ENCODE measurements at regions not wholly inside any gene's neighbourhood (a gene's known extent, or its start where the extent isn't known, plus 50 kb on each side); places are given as distances from the start of the nearest gene placed in this dataset.

GRCh38 chr5:2997179-2997578, 245.7 kb upstream of the IRX2 start:
- H3K4me2 ChIP-seq (ENCODE audit: insufficient read depth, low read length), result no peak overlapping the region
- no peak overlapping the region for H3K9ac ChIP-seq (ENCODE audit: low read depth, low read length)
- H2AFZ ChIP-seq (ENCODE audit: low read depth, low read length), result no peak overlapping the region
- H3K36me3 ChIP-seq (ENCODE audit: insufficient read depth, low read length), result no peaks in the 10 kb centered on the region
- no peaks in the 10 kb centered on the region for H3K4me1 ChIP-seq (ENCODE audit: insufficient read depth, low read length)
- no peaks in the 10 kb centered on the region for H3K79me2 ChIP-seq (ENCODE audit: insufficient read depth, low read length)
- no peak overlapping the region for H3K27ac ChIP-seq (ENCODE audit: low read length)
- ATAC-seq (ENCODE audit: insufficient read depth, low read depth) (no peak), DNase-seq (no peak)
- H3K4me3 ChIP-seq (ENCODE audit: low read depth in 1 of 2, low read length in 2 of 2), result no peak overlapping the region
- TF ChIP-seq CTCF (IDR thresholded peaks at IDR 0.05; ENCODE audit: borderline replicate concordance, extremely low read depth, low read length, poor library complexity, severe bottlenecking) (no peak), EZH2 (IDR thresholded peaks at IDR 0.05; ENCODE audit: borderline replicate concordance, low read depth, low read length, severe bottlenecking) (no peak)
- H3K27me3 ChIP-seq (ENCODE audit: insufficient read depth, low read length, poor library complexity), result no peaks in the 10 kb centered on the region
- H3K9me3 ChIP-seq (ENCODE audit: insufficient read depth, low read length, severe bottlenecking), result no peaks in the 10 kb centered on the region
- no peaks in the 10 kb centered on the region for H4K20me1 ChIP-seq (ENCODE audit: insufficient read depth, low read length)

- Histone ChIP-seq H3K9ac (ENCODE audit: low read depth, low read length) (no peak overlapping the region), H3K4me3 (ENCODE audit: low read depth in 1 of 2, low read length in 2 of 2) (no peak overlapping the region), H3K36me3 (ENCODE audit: insufficient read depth, low read length) (no peaks in the 10 kb centered on the region), H3K79me2 (ENCODE audit: insufficient read depth, low read length) (no peaks in the 10 kb centered on the region), H3K27me3 (ENCODE audit: insufficient read depth, low read length, poor library complexity) (no peaks in the 10 kb centered on the region), H3K4me1 (ENCODE audit: insufficient read depth, low read length) (no peaks in the 10 kb centered on the region), H3K27ac (ENCODE audit: low read length) (no peak overlapping the region), H3K9me3 (ENCODE audit: insufficient read depth, low read length, severe bottlenecking) (no peaks in the 10 kb centered on the region), H2AFZ (ENCODE audit: low read depth, low read length) (no peak overlapping the region), H3K4me2 (ENCODE audit: insufficient read depth, low read length) (no peak overlapping the region), H4K20me1 (ENCODE audit: insufficient read depth, low read length) (no peaks in the 10 kb centered on the region)
- TF ChIP-seq CTCF (IDR thresholded peaks at IDR 0.05; ENCODE audit: borderline replicate concordance, extremely low read depth, low read length, poor library complexity, severe bottlenecking) (no peak), EZH2 (IDR thresholded peaks at IDR 0.05; ENCODE audit: borderline replicate concordance, low read depth, low read length, severe bottlenecking) (no peak)
- ATAC-seq (ENCODE audit: insufficient read depth, low read depth), result no peak
- no peak for DNase-seq
Measured at GRCh38 chr5:2996687-2997086, 245.2 kb upstream of the IRX2 start.

DNA sequence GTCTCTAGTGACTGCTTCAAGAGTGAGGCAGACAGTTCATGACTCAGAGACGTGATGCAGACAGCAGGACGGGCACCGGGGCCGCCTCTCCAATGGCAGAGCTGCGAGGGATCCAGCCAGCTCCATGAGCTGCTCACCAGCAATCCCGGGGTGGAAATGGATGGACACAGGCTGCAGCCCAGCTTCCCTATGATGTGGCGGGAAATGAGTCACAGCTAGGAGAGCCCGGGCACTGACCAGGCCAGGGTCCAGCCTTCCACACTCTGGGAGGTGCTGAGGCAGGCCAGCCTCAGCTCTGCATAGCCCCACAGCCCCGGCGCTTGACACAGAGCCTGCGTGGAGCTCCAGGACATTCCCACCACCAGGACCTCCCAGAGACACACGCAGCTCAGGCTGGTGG, 244.8 kb upstream of the IRX2 start:
- no peaks in the 10 kb centered on the region for H3K27me3 ChIP-seq (ENCODE audit: insufficient read depth, low read length, poor library complexity)
- no peak overlapping the region for H3K27ac ChIP-seq (ENCODE audit: low read length)
- no peaks in the 10 kb centered on the region for H3K9me3 ChIP-seq (ENCODE audit: insufficient read depth, low read length, severe bottlenecking)
- H4K20me1 ChIP-seq (ENCODE audit: insufficient read depth, low read length), result no peaks in the 10 kb centered on the region
- no peak overlapping the region for H2AFZ ChIP-seq (ENCODE audit: low read depth, low read length)
- H3K4me2 ChIP-seq (ENCODE audit: insufficient read depth, low read length), result no peak overlapping the region
- no peak for ATAC-seq (ENCODE audit: insufficient read depth, low read depth)
- H3K79me2 ChIP-seq (ENCODE audit: insufficient read depth, low read length), result no peaks in the 10 kb centered on the region
- no peaks in the 10 kb centered on the region for H3K4me1 ChIP-seq (ENCODE audit: insufficient read depth, low read length)
- DNase-seq, result no peak
- no peaks in the 10 kb centered on the region for H3K36me3 ChIP-seq (ENCODE audit: insufficient read depth, low read length)
- TF ChIP-seq EZH2 (IDR thresholded peaks at IDR 0.05; ENCODE audit: borderline replicate concordance, low read depth, low read length, severe bottlenecking) (no peak), CTCF (IDR thresholded peaks at IDR 0.05; ENCODE audit: borderline replicate concordance, extremely low read depth, low read length, poor library complexity, severe bottlenecking) (no peak)
- no peak overlapping the region for H3K4me3 ChIP-seq (ENCODE audit: low read depth in 1 of 2, low read length in 2 of 2)
- no peak overlapping the region for H3K9ac ChIP-seq (ENCODE audit: low read depth, low read length)

DNA sequence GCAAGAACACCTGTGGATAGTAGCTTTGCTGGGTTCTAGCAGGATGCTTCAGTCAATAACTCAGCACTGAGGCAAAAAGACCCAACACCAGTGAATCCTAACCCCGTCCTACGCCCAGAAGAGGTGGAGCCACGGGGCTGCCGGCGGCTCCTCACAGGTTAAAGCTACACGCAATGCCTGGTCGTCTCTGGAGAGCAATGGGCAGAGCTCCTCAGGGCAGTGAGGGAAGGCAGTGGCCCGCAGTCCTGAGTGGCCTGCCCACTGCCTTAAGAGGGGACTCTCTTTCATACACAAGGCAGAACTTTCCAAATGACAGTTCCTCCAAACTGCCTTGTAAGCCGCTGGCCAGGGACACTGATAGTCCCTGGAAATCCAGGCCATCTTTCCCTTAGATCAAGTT, 244.2 kb upstream of the IRX2 start:
- Histone ChIP-seq H3K4me3 (ENCODE audit: low read depth in 1 of 2, low read length in 2 of 2) (no peak overlapping the region), H3K27ac (ENCODE audit: low read length) (no peak overlapping the region), H3K4me2 (ENCODE audit: insufficient read depth, low read length) (no peak overlapping the region), H3K27me3 (ENCODE audit: insufficient read depth, low read length, poor library complexity) (no peaks in the 10 kb centered on the region), H4K20me1 (ENCODE audit: insufficient read depth, low read length) (no peaks in the 10 kb centered on the region), H3K9me3 (ENCODE audit: insufficient read depth, low read length, severe bottlenecking) (no peaks in the 10 kb centered on the region), H3K9ac (ENCODE audit: low read depth, low read length) (no peak overlapping the region), H3K36me3 (ENCODE audit: insufficient read depth, low read length) (no peaks in the 10 kb centered on the region), H2AFZ (ENCODE audit: low read depth, low read length) (no peak overlapping the region), H3K79me2 (ENCODE audit: insufficient read depth, low read length) (no peaks in the 10 kb centered on the region), H3K4me1 (ENCODE audit: insufficient read depth, low read length) (no peaks in the 10 kb centered on the region)
- ATAC-seq (ENCODE audit: insufficient read depth, low read depth), result no peak
- no peak for DNase-seq
- TF ChIP-seq EZH2 (IDR thresholded peaks at IDR 0.05; ENCODE audit: borderline replicate concordance, low read depth, low read length, severe bottlenecking) (no peak), CTCF (IDR thresholded peaks at IDR 0.05; ENCODE audit: borderline replicate concordance, extremely low read depth, low read length, poor library complexity, severe bottlenecking) (no peak)

Data from DND-41 (cell line).